Adrenal gland (tissue), 9 donors: ENCODE measurements at regions not wholly inside any gene's neighbourhood (a gene's known extent, or its start where the extent isn't known, plus 50 kb on each side); places are given as distances from the start of the nearest gene placed in this dataset.
"Not testable (repeated sequence)": the region's sequence is repeated elsewhere in the genome, so short reads cannot be mapped to it uniquely, and the experiment has no call there.

Experiments used
- DNase-seq, 7 donors: peaks; one replicate each; pipeline ENCODE4 v3.0.0-alpha.2; 2019 to 2020
- H3K27ac ChIP-seq, 5 donors: fragments of 200-600 bp; sonication (generic) in 4 of 5; 1 replicate in 3 of 5; 2 replicates in 2 of 5; pipeline versions ENCODE4 v1.5.1 to v1.8.0; 2016 to 2020; ENCODE audit warnings: mild to moderate bottlenecking in 1 of 5
- H3K27me3 ChIP-seq: fragments of 200-600 bp; 2 replicates; pipeline ENCODE4 v1.8.0; 2021
- H3K36me3 ChIP-seq, 2 donors: fragments of 200-600 bp; replicated peaks in 1 of 2; 1 replicate in 1 of 2; 2 replicates in 1 of 2; pipeline versions ENCODE4 v1.5.1 to v1.8.0; 2018 to 2022
- H3K4me1 ChIP-seq, 2 donors: fragments of 200-600 bp; replicated peaks in 1 of 2; 1 replicate in 1 of 2; 2 replicates in 1 of 2; pipeline versions ENCODE4 v1.5.1 to v1.8.0; 2018 to 2021
- H3K4me3 ChIP-seq, 4 donors: fragments of 200-600 bp; sonication (generic) in 3 of 4; one replicate each; pipeline ENCODE4 v1.5.1; 2016 to 2018
- H3K9me3 ChIP-seq, 3 donors: fragments of 200-600 bp; sonication (generic) in 1 of 3; replicated peaks in 1 of 3; 1 replicate in 2 of 3; 2 replicates in 1 of 3; pipeline versions ENCODE4 v1.5.1 to v1.8.0; 2016 to 2021
- CTCF ChIP-seq, 6 experiments: fragments of 450-650 bp in 4 of 6; fragments of 200-600 bp in 2 of 6; sonication (generic) in 1 of 6; IDR thresholded peaks; 1 replicate in 5 of 6; 2 replicates in 1 of 6; pipeline versions ENCODE4 v1.5.1 to v1.8.0; 2016 to 2021; ENCODE audit warnings: antibody characterized with exemption in 6 of 6, mild to moderate bottlenecking in 2 of 6, moderate library complexity in 1 of 6
- POLR2A ChIP-seq, 2 donors: fragments of 450-650 bp; IDR thresholded peaks; one replicate each; pipeline ENCODE4 v1.6.1; 2017; ENCODE audit warnings: antibody characterized with exemption in 2 of 2, mild to moderate bottlenecking in 2 of 2, moderate library complexity in 1 of 2
- WGBS, 4 donors: extraction: QIAGEN DNeasy Blood & Tissue Kit in 2 of 4; methylation state at CpG; one replicate each; pipeline versions ENCODE4 v1.1.5 to v1.1.7; 2013 to 2017; 5-methylcytosine and 5-hydroxymethylcytosine counted together
- intact Hi-C, 2 donors: fragments of 100-400 bp; cut with DNase I; formaldehyde crosslinking; loops; one replicate each; pipeline versions ENCODE4 v1.14.1 to v1.15.0; 2022 to 2023
- donor health status: healthy with polysubstance abuse.
- donor health status: Bipolar disorder and iron deficiency.
- donor health status: DM: yes; HTN: yes; CAD: no.
- donor health status: DM: no; HTN: no; CAD: no.
- donor health status: DM: no; HTN: no; CAD: no.

GRCh38 chr4:67396008-67396407 lies 149.3 kb downstream of the CENPC start:
- no peaks in the 10 kb centered on the region for H3K36me3 ChIP-seq
- H3K4me3 ChIP-seq: no peak overlapping the region
- no peaks in the 10 kb centered on the region for H3K9me3 ChIP-seq
- TF ChIP-seq POLR2A (IDR thresholded peaks at IDR 0.05) (no peak), CTCF (IDR thresholded peaks at IDR 0.05) (no peak)
- WGBS, 4 donors: 89 to 94% (median 91%) methylated on average over 2 of the region's 2 CpGs
- no peak overlapping the region for H3K27ac ChIP-seq
- DNase-seq: no peak
- intact Hi-C loops: no loop called here
- H3K4me1 ChIP-seq: no peaks in the 10 kb centered on the region
- H3K27me3 ChIP-seq: no peaks in the 10 kb centered on the region

- Histone ChIP-seq H3K4me1 (no peaks in the 10 kb centered on the region), H3K36me3 (no peaks in the 10 kb centered on the region), H3K9me3 (no peaks in the 10 kb centered on the region), H3K27ac (no peak overlapping the region), H3K27me3 (no peaks in the 10 kb centered on the region), H3K4me3 (no peak overlapping the region)
- intact Hi-C loops: loop anchor here in 1 of 2 donors (5.0 kb wide), 1 partner anchor 303 kb away; no protein-coding TSS in a partner anchor
- no peak for DNase-seq
- WGBS, 4 donors: 63 to 71% (median 68%) methylated on average over 3 of the region's 3 CpGs
- TF ChIP-seq CTCF (IDR thresholded peaks at IDR 0.05) (no peak), POLR2A (IDR thresholded peaks at IDR 0.05) (no peak)
Observed at GRCh38 chr4:67394879-67395278, 150.4 kb downstream of the CENPC start.

- H3K4me1 ChIP-seq: no peaks in the 10 kb centered on the region
- H3K4me3 ChIP-seq: no peak overlapping the region
- intact Hi-C loops: loop anchor here in 1 of 2 donors (5.0 kb wide), 1 partner anchor 301 kb away; no protein-coding TSS in a partner anchor
- H3K36me3 ChIP-seq: no peaks in the 10 kb centered on the region
- peak in 3 of 7 donors; percentile 23 to 49 (median 43) for DNase-seq
- TF ChIP-seq POLR2A (IDR thresholded peaks at IDR 0.05) (no peak), CTCF (IDR thresholded peaks at IDR 0.05) (peak; percentile 55 to 92 (median 74))
- no peaks in the 10 kb centered on the region for H3K9me3 ChIP-seq
- no peak overlapping the region for H3K27ac ChIP-seq
- H3K27me3 ChIP-seq: no peaks in the 10 kb centered on the region
- 49 to 54% (median 51%) methylated on average over 3 of the region's 3 CpGs for WGBS, 4 donors
Observed at GRCh38 chr4:67393699-67394281, 151.5 kb downstream of the CENPC start.

GRCh38 chr4:67393007-67393406 lies 152.3 kb downstream of the CENPC start:
- 55 to 75% (median 61%) methylated on average over 1 of the region's 1 CpG for WGBS, 4 donors
- Histone ChIP-seq H3K36me3 (no peaks in the 10 kb centered on the region), H3K4me3 (no peak overlapping the region), H3K27me3 (no peaks in the 10 kb centered on the region), H3K27ac (no peak overlapping the region), H3K9me3 (no peaks in the 10 kb centered on the region), H3K4me1 (no peaks in the 10 kb centered on the region)
- TF ChIP-seq POLR2A (IDR thresholded peaks at IDR 0.05) (no peak), CTCF (IDR thresholded peaks at IDR 0.05) (no peak)
- no peak for DNase-seq
- intact Hi-C loops: loop anchor here in 1 of 2 donors (5.0 kb wide), 1 partner anchor 301 kb away; no protein-coding TSS in a partner anchor

GRCh38 chr4:67381406-67381804 lies 163.9 kb downstream of the CENPC start:
- H3K27ac ChIP-seq, H3K4me3 ChIP-seq, H3K27me3 ChIP-seq, intact Hi-C loops, H3K9me3 ChIP-seq, H3K4me1 ChIP-seq, H3K36me3 ChIP-seq, DNase-seq: not testable (repeated sequence)
- 93 to 100% (median 96%) methylated on average over 2 to 19 of the region's 19 CpGs for WGBS, 4 donors

GRCh38 chr4:67380702-67381405 lies 164.4 kb downstream of the CENPC start:
- WGBS, 4 donors: 83 to 92% (median 90%) methylated on average over 15 to 34 of the region's 34 CpGs
- H3K9me3 ChIP-seq, H3K4me3 ChIP-seq, intact Hi-C loops, H3K36me3 ChIP-seq, H3K4me1 ChIP-seq, H3K27me3 ChIP-seq, DNase-seq, H3K27ac ChIP-seq: not testable (repeated sequence)
